Stomach (tissue), 4 donors: ENCODE measurements at regions not wholly inside any gene's neighbourhood (a gene's known extent, or its start where the extent isn't known, plus 50 kb on each side); places are given as distances from the start of the nearest gene placed in this dataset.

Experiments used
- POLR2A ChIP-seq, 4 donors: fragments of 450-650 bp; IDR thresholded peaks; one replicate each; pipeline ENCODE4 v1.6.1; 2016; ENCODE audit warnings: antibody characterized with exemption in 4 of 4, control low read depth in 2 of 4, mild to moderate bottlenecking in 1 of 4, moderate library complexity in 1 of 4
- TF ChIP-seq, protein P1 (sequence below), 7 experiments: fragments of 450-650 bp in 4 of 7; fragments of 200-600 bp in 3 of 7; sonication (generic) in 3 of 7; IDR thresholded peaks; one replicate each; pipeline ENCODE4 v1.5.1; 2016 to 2019; ENCODE audit warnings: antibody characterized with exemption in 7 of 7, control low read depth in 2 of 7, mild to moderate bottlenecking in 1 of 7

DNA sequence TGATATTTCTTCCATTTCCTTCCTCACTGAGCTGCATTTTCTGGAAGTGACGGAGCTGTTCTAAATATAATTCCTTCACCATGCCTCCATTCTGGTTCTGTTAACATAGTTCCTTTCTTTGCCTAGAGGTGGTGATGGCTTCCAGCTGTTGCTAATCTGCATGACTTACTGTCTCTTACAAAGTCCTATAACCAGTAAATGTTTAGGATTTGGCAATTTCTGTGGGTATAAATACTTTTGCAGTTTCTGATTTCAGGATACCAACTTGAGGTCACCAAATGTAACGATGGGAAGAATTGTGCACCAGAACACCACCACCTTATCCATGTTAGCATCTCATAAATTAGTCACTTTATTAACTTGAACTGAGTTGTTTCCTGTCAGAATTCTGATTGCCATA, 101.7 kb upstream of the FN1 start:
- TF ChIP-seq, protein P1, sequence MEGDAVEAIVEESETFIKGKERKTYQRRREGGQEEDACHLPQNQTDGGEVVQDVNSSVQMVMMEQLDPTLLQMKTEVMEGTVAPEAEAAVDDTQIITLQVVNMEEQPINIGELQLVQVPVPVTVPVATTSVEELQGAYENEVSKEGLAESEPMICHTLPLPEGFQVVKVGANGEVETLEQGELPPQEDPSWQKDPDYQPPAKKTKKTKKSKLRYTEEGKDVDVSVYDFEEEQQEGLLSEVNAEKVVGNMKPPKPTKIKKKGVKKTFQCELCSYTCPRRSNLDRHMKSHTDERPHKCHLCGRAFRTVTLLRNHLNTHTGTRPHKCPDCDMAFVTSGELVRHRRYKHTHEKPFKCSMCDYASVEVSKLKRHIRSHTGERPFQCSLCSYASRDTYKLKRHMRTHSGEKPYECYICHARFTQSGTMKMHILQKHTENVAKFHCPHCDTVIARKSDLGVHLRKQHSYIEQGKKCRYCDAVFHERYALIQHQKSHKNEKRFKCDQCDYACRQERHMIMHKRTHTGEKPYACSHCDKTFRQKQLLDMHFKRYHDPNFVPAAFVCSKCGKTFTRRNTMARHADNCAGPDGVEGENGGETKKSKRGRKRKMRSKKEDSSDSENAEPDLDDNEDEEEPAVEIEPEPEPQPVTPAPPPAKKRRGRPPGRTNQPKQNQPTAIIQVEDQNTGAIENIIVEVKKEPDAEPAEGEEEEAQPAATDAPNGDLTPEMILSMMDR (IDR thresholded peaks at IDR 0.05): no peak
- no peak for TF ChIP-seq POLR2A (IDR thresholded peaks at IDR 0.05)
